Limb (tissue), 2 donors: ENCODE measurements at regions not wholly inside any gene's neighbourhood (a gene's known extent, or its start where the extent isn't known, plus 50 kb on each side); places are given as distances from the start of the nearest gene placed in this dataset.
"Not testable (repeated sequence)": the region's sequence is repeated elsewhere in the genome, so short reads cannot be mapped to it uniquely, and the experiment has no call there.

Source experiments
- DNase-seq, 2 donors: peaks; one replicate each; pipeline ENCODE4 v3.0.0-alpha.2; 2016; ENCODE audit errors: extremely low spot score in 2 of 2

- not testable (repeated sequence) for DNase-seq
Measured at GRCh38 chr7:131041012-131041695, 286.5 kb upstream of the MKLN1 start.

GRCh38 chr7:131042269-131043160 is 285.2 kb upstream of the MKLN1 start:
- no peak for DNase-seq

GRCh38 chr7:131045526-131045925 is 282.1 kb upstream of the MKLN1 start:
- no peak for DNase-seq

GRCh38 chr7:131046246-131046645 is 281.4 kb upstream of the MKLN1 start:
- no peak for DNase-seq

GRCh38 chr7:131047651-131048304 is 279.9 kb upstream of the MKLN1 start:
- no peak for DNase-seq

- no peak for DNase-seq
Measured at GRCh38 chr7:131051304-131051703, 276.4 kb upstream of the MKLN1 start.

- DNase-seq, result no peak
Measured at GRCh38 chr7:131052285-131052904, 275.3 kb upstream of the MKLN1 start.

GRCh38 chr7:131056007-131056406 is 271.7 kb upstream of the MKLN1 start:
- DNase-seq, result no peak

GRCh38 chr7:131057015-131057793 is 270.5 kb upstream of the MKLN1 start:
- DNase-seq, result peak in 1 of 2 donors; percentile 52

GRCh38 chr7:131057794-131058070 is 269.9 kb upstream of the MKLN1 start:
- no peak for DNase-seq

GRCh38 chr7:131058561-131059288 is 269.0 kb upstream of the MKLN1 start:
- not testable (repeated sequence) for DNase-seq

GRCh38 chr7:131059401-131059800 is 268.3 kb upstream of the MKLN1 start:
- DNase-seq, result not testable (repeated sequence)

- no peak for DNase-seq
Measured at GRCh38 chr7:131061158-131061557, 266.5 kb upstream of the MKLN1 start.

GRCh38 chr7:131061818-131062217 is 265.9 kb upstream of the MKLN1 start:
- no peak for DNase-seq

GRCh38 chr7:131066635-131067034 is 261.0 kb upstream of the MKLN1 start:
- no peak for DNase-seq

GRCh38 chr7:131067220-131067619 is 260.5 kb upstream of the MKLN1 start:
- DNase-seq, result no peak

GRCh38 chr7:131068604-131069021 is 259.1 kb upstream of the MKLN1 start:
- no peak for DNase-seq

GRCh38 chr7:131071786-131072504 is 255.7 kb upstream of the MKLN1 start:
- DNase-seq, result peak in 1 of 2 donors; percentile 55

- DNase-seq, result no peak
Measured at GRCh38 chr7:131072505-131073091, 255.1 kb upstream of the MKLN1 start.
